ENCODE measurements at regions not wholly inside any gene's neighbourhood (a gene's known extent, or its start where the extent isn't known, plus 50 kb on each side); places are given as distances from the start of the nearest gene placed in this dataset.
"Not testable (repeated sequence)": the region's sequence is repeated elsewhere in the genome, so short reads cannot be mapped to it uniquely, and the experiment has no call there.

- Histone ChIP-seq H3K27me3 (ENCODE audit: insufficient read depth, poor library complexity, severe bottlenecking) (no peaks in the 10 kb centered on the region), H3K9me3 (ENCODE audit: severe bottlenecking) (no peaks in the 10 kb centered on the region), H3K4me3 (ENCODE audit: severe bottlenecking) (no peak overlapping the region), H3K4me1 (ENCODE audit: insufficient read depth, poor library complexity, severe bottlenecking) (peaks cover 8% of the 10 kb centered on the region), H3K27ac (ENCODE audit: poor library complexity, severe bottlenecking) (no peak overlapping the region), H3K36me3 (ENCODE audit: low read depth) (no peaks in the 10 kb centered on the region)
- DNase-seq (ENCODE audit: low spot score) (no peak), ATAC-seq (ENCODE audit: low read depth) (no peak)
- TF ChIP-seq CTCF (IDR thresholded peaks at IDR 0.05; ENCODE audit: poor library complexity, severe bottlenecking) = no peak
These were observed 204.5 kb downstream of the TXNL1 start for GRCh38 chr18:56433919-56434318.

DNA sequence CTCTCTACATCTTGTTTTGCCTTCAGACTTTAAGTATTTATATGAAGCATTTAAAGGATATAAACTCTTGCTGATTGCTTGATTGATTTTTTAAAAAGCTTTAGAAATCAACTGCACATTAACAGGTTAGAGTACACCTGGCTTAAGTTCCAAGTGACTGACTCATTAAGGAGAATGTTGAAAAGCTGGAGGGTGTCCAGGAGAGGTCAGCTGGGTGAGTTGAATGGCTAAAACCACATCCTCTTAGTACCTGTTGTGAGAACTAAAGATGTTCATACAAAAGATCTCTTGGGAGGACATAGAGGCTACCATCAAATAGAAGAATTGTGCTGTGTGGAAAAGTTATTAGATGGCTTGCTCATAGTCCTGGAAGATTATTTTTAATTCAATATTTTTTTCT, 206.8 kb downstream of the TXNL1 start:
- Histone ChIP-seq H3K9me3 (ENCODE audit: severe bottlenecking) (no peaks in the 10 kb centered on the region), H3K27me3 (ENCODE audit: insufficient read depth, poor library complexity, severe bottlenecking) (no peaks in the 10 kb centered on the region), H3K4me3 (ENCODE audit: severe bottlenecking) (no peak overlapping the region), H3K36me3 (ENCODE audit: low read depth) (no peaks in the 10 kb centered on the region), H3K27ac (ENCODE audit: poor library complexity, severe bottlenecking) (peak overlapping the region; percentile 35), H3K4me1 (ENCODE audit: insufficient read depth, poor library complexity, severe bottlenecking) (peaks cover 8% of the 10 kb centered on the region)
- no peak for TF ChIP-seq CTCF (IDR thresholded peaks at IDR 0.05; ENCODE audit: poor library complexity, severe bottlenecking)
- DNase-seq (ENCODE audit: low spot score) = peak; percentile 52
- ATAC-seq (ENCODE audit: low read depth) = peak; percentile 99

GRCh38 chr18:56423626-56424025, 214.8 kb downstream of the TXNL1 start:
- Histone ChIP-seq H3K4me1 (ENCODE audit: insufficient read depth, poor library complexity, severe bottlenecking) (no peaks in the 10 kb centered on the region), H3K36me3 (ENCODE audit: low read depth) (no peaks in the 10 kb centered on the region), H3K27ac (ENCODE audit: poor library complexity, severe bottlenecking) (no peak overlapping the region), H3K9me3 (ENCODE audit: severe bottlenecking) (no peaks in the 10 kb centered on the region), H3K27me3 (ENCODE audit: insufficient read depth, poor library complexity, severe bottlenecking) (no peaks in the 10 kb centered on the region), H3K4me3 (ENCODE audit: severe bottlenecking) (no peak overlapping the region)
- no peak for TF ChIP-seq CTCF (IDR thresholded peaks at IDR 0.05; ENCODE audit: poor library complexity, severe bottlenecking)
- DNase-seq (ENCODE audit: low spot score) (no peak), ATAC-seq (ENCODE audit: low read depth) (peak; percentile 46; the same call in 1 of the 3 replicates)

- H3K27me3 ChIP-seq (ENCODE audit: insufficient read depth, poor library complexity, severe bottlenecking) = no peaks in the 10 kb centered on the region
- no peak for TF ChIP-seq CTCF (IDR thresholded peaks at IDR 0.05; ENCODE audit: poor library complexity, severe bottlenecking)
- no peak overlapping the region for H3K27ac ChIP-seq (ENCODE audit: poor library complexity, severe bottlenecking)
- DNase-seq (ENCODE audit: low spot score) (no peak), ATAC-seq (ENCODE audit: low read depth) (no peak)
- no peaks in the 10 kb centered on the region for H3K36me3 ChIP-seq (ENCODE audit: low read depth)
- no peaks in the 10 kb centered on the region for H3K9me3 ChIP-seq (ENCODE audit: severe bottlenecking)
- no peak overlapping the region for H3K4me3 ChIP-seq (ENCODE audit: severe bottlenecking)
- H3K4me1 ChIP-seq (ENCODE audit: insufficient read depth, poor library complexity, severe bottlenecking) = no peaks in the 10 kb centered on the region
These were observed 216.7 kb downstream of the TXNL1 start for GRCh38 chr18:56421647-56422046.

GRCh38 chr18:56420868-56421267, 217.5 kb downstream of the TXNL1 start:
- not testable (repeated sequence) for H3K36me3 ChIP-seq (ENCODE audit: low read depth); H3K27ac ChIP-seq (ENCODE audit: poor library complexity, severe bottlenecking); H3K27me3 ChIP-seq (ENCODE audit: insufficient read depth, poor library complexity, severe bottlenecking); H3K9me3 ChIP-seq (ENCODE audit: severe bottlenecking); DNase-seq (ENCODE audit: low spot score); H3K4me3 ChIP-seq (ENCODE audit: severe bottlenecking); ATAC-seq (ENCODE audit: low read depth); H3K4me1 ChIP-seq (ENCODE audit: insufficient read depth, poor library complexity, severe bottlenecking)
